ENCODE measurements at regions not wholly inside any gene's neighbourhood (a gene's known extent, or its start where the extent isn't known, plus 50 kb on each side); places are given as distances from the start of the nearest gene placed in this dataset.

GRCh38 chr12:60387356-60387755 lies 791.5 kb downstream of the SLC16A7 start:
- Histone ChIP-seq H3K4me1 (replicated peaks) (no peaks in the 10 kb centered on the region), H3K9me3 (no peaks in the 10 kb centered on the region), H3K4me3 (no peak overlapping the region), H3K27ac (no peak overlapping the region), H3K27me3 (replicated peaks; ENCODE audit: insufficient read depth) (no peaks in the 10 kb centered on the region), H3K36me3 (no peaks in the 10 kb centered on the region)
- 97% methylated on average over 12 of the region's 12 CpGs for WGBS
- no peak for TF ChIP-seq POLR2A (IDR thresholded peaks at IDR 0.05)
- no peak for TF ChIP-seq POLR2AphosphoS5 (IDR thresholded peaks at IDR 0.05)
- no peak for TF ChIP-seq CTCF (IDR thresholded peaks at IDR 0.05)
- no peak for DNase-seq (ENCODE audit: low spot score)
- intact Hi-C loops (cut with DNase I): no loop called here

DNA sequence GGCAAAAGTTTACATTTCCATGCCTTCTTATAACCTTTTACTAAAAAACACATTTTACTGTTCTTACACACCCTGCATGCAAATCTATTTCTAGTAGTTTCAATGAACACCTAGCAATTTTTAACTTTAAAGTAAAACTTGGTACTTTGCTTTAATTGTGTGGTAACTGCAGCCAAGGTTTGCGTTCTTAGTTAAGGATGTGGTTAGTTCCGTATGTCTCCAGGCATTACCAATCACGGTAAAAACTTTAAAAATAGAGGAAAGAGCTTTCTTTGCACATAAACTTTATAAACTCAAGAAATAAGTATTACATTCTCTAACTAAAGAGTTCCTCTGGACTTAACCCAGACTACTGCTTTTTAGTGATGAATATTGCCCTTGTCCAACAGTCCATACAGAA lies 795.2 kb downstream of the SLC16A7 start:
- Histone ChIP-seq H3K27me3 (replicated peaks; ENCODE audit: insufficient read depth) (no peaks in the 10 kb centered on the region), H3K4me3 (no peak overlapping the region), H3K27ac (no peak overlapping the region), H3K9me3 (no peaks in the 10 kb centered on the region), H3K4me1 (replicated peaks) (no peaks in the 10 kb centered on the region), H3K36me3 (no peaks in the 10 kb centered on the region)
- intact Hi-C loops (cut with DNase I): no loop called here
- 75% methylated on average over 3 of the region's 3 CpGs for WGBS
- TF ChIP-seq POLR2A (IDR thresholded peaks at IDR 0.05) (no peak), POLR2AphosphoS5 (IDR thresholded peaks at IDR 0.05) (no peak), CTCF (IDR thresholded peaks at IDR 0.05) (no peak)
- DNase-seq (ENCODE audit: low spot score): no peak

GRCh38 chr12:60391791-60392190 lies 796.0 kb downstream of the SLC16A7 start:
- no peaks in the 10 kb centered on the region for H3K27me3 ChIP-seq (replicated peaks; ENCODE audit: insufficient read depth)
- H3K36me3 ChIP-seq: no peaks in the 10 kb centered on the region
- no peak for DNase-seq (ENCODE audit: low spot score)
- H3K9me3 ChIP-seq: no peaks in the 10 kb centered on the region
- H3K4me1 ChIP-seq (replicated peaks): no peaks in the 10 kb centered on the region
- no peak for TF ChIP-seq POLR2A (IDR thresholded peaks at IDR 0.05)
- TF ChIP-seq POLR2AphosphoS5 (IDR thresholded peaks at IDR 0.05): no peak
- no peak for TF ChIP-seq CTCF (IDR thresholded peaks at IDR 0.05)
- intact Hi-C loops (cut with DNase I): no loop called here
- H3K27ac ChIP-seq: no peak overlapping the region
- no peak overlapping the region for H3K4me3 ChIP-seq

DNA sequence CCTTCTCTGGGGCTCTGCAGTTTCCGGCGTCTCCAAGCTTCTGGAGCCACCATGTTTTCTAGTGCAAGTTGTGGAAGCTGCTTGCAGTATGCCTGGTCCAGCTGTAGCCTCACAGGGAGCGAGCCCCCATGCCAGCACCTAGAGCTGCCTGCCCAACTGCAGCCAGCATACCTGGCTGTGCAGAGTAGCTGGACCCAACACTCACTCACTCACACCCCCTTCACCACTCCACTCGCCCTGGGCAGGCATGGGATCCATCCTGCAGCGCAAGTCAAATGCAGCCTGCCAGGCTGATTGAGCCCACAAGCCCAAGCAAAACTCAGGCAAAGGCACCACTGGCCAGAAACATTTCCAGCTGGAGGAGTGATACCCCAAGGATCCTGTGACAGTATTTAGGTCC lies 797.3 kb downstream of the SLC16A7 start:
- intact Hi-C loops (cut with DNase I): no loop called here
- no peak for TF ChIP-seq CTCF (IDR thresholded peaks at IDR 0.05)
- no peak for TF ChIP-seq POLR2AphosphoS5 (IDR thresholded peaks at IDR 0.05)
- TF ChIP-seq POLR2A (IDR thresholded peaks at IDR 0.05): no peak
- no peaks in the 10 kb centered on the region for H3K36me3 ChIP-seq
- no peaks in the 10 kb centered on the region for H3K9me3 ChIP-seq
- H3K27ac ChIP-seq: no peak overlapping the region
- no peaks in the 10 kb centered on the region for H3K4me1 ChIP-seq (replicated peaks)
- WGBS: 94% methylated on average over 5 of the region's 5 CpGs
- no peak for DNase-seq (ENCODE audit: low spot score)
- no peaks in the 10 kb centered on the region for H3K27me3 ChIP-seq (replicated peaks; ENCODE audit: insufficient read depth)
- no peak overlapping the region for H3K4me3 ChIP-seq

DNA sequence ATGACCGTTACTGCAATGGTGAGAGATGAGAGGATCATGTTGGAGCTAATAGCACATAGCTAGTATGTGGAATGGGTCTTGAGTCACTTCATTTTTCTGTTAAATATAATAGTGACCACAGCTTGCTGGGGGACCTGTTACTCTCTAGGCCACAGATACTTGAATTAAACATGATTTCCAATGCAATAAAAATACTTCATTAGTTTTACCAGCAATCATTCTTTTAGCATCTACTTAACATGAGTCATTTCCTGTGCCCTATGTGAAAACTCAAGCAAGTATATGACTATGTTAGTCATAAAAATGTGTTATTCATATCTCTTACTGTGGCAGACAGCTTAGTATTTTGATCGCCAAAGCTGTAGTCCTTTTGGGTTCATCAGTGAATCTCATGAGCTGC lies 798.8 kb downstream of the SLC16A7 start:
- no peak for DNase-seq (ENCODE audit: low spot score)
- Histone ChIP-seq H3K4me3 (no peak overlapping the region), H3K9me3 (no peaks in the 10 kb centered on the region), H3K36me3 (no peaks in the 10 kb centered on the region), H3K27me3 (replicated peaks; ENCODE audit: insufficient read depth) (no peaks in the 10 kb centered on the region), H3K27ac (no peak overlapping the region), H3K4me1 (replicated peaks) (no peaks in the 10 kb centered on the region)
- intact Hi-C loops (cut with DNase I): no loop called here
- TF ChIP-seq POLR2AphosphoS5 (IDR thresholded peaks at IDR 0.05) (no peak), CTCF (IDR thresholded peaks at IDR 0.05) (no peak), POLR2A (IDR thresholded peaks at IDR 0.05) (no peak)
- 86% methylated on average over 2 of the region's 2 CpGs for WGBS

All from prostate gland (tissue), 2 donors.